Endothelial cell (in vitro differentiated cells): ENCODE measurements at regions not wholly inside any gene's neighbourhood (a gene's known extent, or its start where the extent isn't known, plus 50 kb on each side); places are given as distances from the start of the nearest gene placed in this dataset.

ENCODE experiments used
- DNase-seq: peaks from one replicate; pipeline ENCODE4 v3.0.0; 2021; ENCODE audit warnings: low spot score
- H3K27ac Mint-ChIP-seq: one replicate; pipeline ENCODE4 v1.8.0; 2021; ENCODE audit warnings: mixed read lengths, inconsistent platforms; ENCODE audit not compliant: unreplicated experiment
- H3K27me3 Mint-ChIP-seq: one replicate; pipeline ENCODE4 v1.8.0; 2021; ENCODE audit warnings: mild to moderate bottlenecking, moderate library complexity, mixed read lengths, inconsistent platforms; ENCODE audit not compliant: unreplicated experiment
- H3K36me3 Mint-ChIP-seq: one replicate; pipeline ENCODE4 v1.8.0; 2021; ENCODE audit warnings: mild to moderate bottlenecking, low read depth, mixed read lengths, inconsistent platforms; ENCODE audit not compliant: unreplicated experiment
- H3K4me1 Mint-ChIP-seq: one replicate; pipeline ENCODE4 v1.8.0; 2021; ENCODE audit warnings: mild to moderate bottlenecking, mixed read lengths, inconsistent platforms; ENCODE audit not compliant: unreplicated experiment
- H3K4me3 Mint-ChIP-seq: one replicate; pipeline ENCODE4 v1.8.0; 2021; ENCODE audit warnings: mild to moderate bottlenecking, mixed read lengths, inconsistent platforms; ENCODE audit not compliant: unreplicated experiment
- H3K9me3 Mint-ChIP-seq: one replicate; pipeline ENCODE4 v1.8.0; 2021; ENCODE audit warnings: mixed read lengths, inconsistent platforms; ENCODE audit not compliant: unreplicated experiment
- CTCF ChIP-seq: fragments of 200-600 bp; sonication (generic); IDR thresholded peaks from one replicate; pipeline ENCODE4 v1.5.0; 2021; ENCODE audit warnings: antibody characterized with exemption; ENCODE audit not compliant: unreplicated experiment

- Mint-ChIP-seq H3K36me3 (no peaks in the 10 kb centered on the region), H3K4me3 (no peak overlapping the region), H3K27ac (no peak overlapping the region), H3K4me1 (no peaks in the 10 kb centered on the region), H3K27me3 (no peaks in the 10 kb centered on the region), H3K9me3 (no peaks in the 10 kb centered on the region)
- DNase-seq: no peak
- no peak for TF ChIP-seq CTCF
These were observed 326.0 kb upstream of the SPRY2 start for GRCh38 chr13:80666782-80667552.

GRCh38 chr13:80665792-80666333 lies 324.9 kb upstream of the SPRY2 start:
- no peaks in the 10 kb centered on the region for H3K9me3 Mint-ChIP-seq
- no peaks in the 10 kb centered on the region for H3K36me3 Mint-ChIP-seq
- H3K4me3 Mint-ChIP-seq: no peak overlapping the region
- no peak for TF ChIP-seq CTCF
- no peak for DNase-seq
- no peak overlapping the region for H3K27ac Mint-ChIP-seq
- H3K4me1 Mint-ChIP-seq: no peaks in the 10 kb centered on the region
- no peaks in the 10 kb centered on the region for H3K27me3 Mint-ChIP-seq

- Mint-ChIP-seq H3K36me3 (no peaks in the 10 kb centered on the region), H3K27ac (no peak overlapping the region), H3K4me3 (no peak overlapping the region), H3K9me3 (no peaks in the 10 kb centered on the region), H3K27me3 (no peaks in the 10 kb centered on the region), H3K4me1 (no peaks in the 10 kb centered on the region)
- DNase-seq: no peak
- no peak for TF ChIP-seq CTCF
These were observed 324.0 kb upstream of the SPRY2 start for GRCh38 chr13:80664950-80665349.

- Mint-ChIP-seq H3K9me3 (no peaks in the 10 kb centered on the region), H3K36me3 (no peaks in the 10 kb centered on the region), H3K4me1 (no peaks in the 10 kb centered on the region), H3K27ac (no peak overlapping the region), H3K4me3 (no peak overlapping the region), H3K27me3 (no peaks in the 10 kb centered on the region)
- DNase-seq: no peak
- TF ChIP-seq CTCF: no peak
These were observed 322.9 kb upstream of the SPRY2 start for GRCh38 chr13:80663788-80664187.

GRCh38 chr13:80658705-80659104 lies 317.8 kb upstream of the SPRY2 start:
- H3K36me3 Mint-ChIP-seq: no peaks in the 10 kb centered on the region
- H3K4me1 Mint-ChIP-seq: no peaks in the 10 kb centered on the region
- H3K27ac Mint-ChIP-seq: no peak overlapping the region
- no peak for DNase-seq
- no peak for TF ChIP-seq CTCF
- no peaks in the 10 kb centered on the region for H3K9me3 Mint-ChIP-seq
- H3K4me3 Mint-ChIP-seq: no peak overlapping the region
- H3K27me3 Mint-ChIP-seq: peaks cover 3% of the 10 kb centered on the region
